ENCODE measurements at regions not wholly inside any gene's neighbourhood (a gene's known extent, or its start where the extent isn't known, plus 50 kb on each side); places are given as distances from the start of the nearest gene placed in this dataset.

DNA sequence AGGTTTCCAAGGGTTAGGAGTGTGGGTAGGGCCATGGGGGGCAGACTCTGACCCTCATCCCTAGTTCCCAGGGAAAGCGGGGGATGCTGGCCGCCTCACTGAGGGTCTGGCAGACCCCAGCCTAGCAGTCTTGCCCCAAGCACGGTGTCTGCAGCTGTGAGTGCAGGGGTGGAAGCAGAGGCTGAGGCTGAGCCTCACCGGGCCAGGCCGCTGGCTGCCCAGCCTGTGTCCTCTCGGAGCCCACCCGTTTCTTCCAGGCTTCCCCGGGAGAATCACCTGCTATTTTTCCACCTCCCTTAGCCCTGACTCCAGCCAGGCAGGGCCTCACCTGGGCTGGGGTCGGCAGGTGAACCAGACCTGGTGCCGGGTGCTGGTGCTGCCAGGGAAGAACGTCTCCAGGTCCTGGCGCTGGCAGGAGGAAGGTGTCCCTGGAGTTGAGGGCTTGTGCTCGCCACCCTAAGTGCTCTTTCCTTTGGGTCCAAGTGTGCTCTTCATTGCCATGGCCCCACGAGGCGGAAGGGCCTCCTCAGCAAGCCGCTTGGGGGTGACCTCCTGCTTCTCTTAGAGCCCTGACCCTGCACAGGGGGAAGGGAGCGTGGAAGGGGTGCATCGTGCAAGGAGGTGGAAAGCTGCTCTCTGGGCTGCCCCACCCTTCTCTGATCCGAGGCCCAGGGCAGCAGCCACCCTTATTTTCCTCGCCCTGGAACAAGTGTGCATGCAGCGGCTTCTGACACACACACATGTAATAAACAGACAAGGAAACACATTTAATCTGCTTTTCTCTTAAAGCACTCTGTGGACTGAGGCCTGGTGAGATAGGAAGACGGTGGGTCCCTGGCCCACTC lies 112.7 kb downstream of the FAM53A start:
- TF ChIP-seq CTCF (IDR thresholded peaks at IDR 0.05) (no peak), POLR2A (IDR thresholded peaks at IDR 0.05) (no peak)
- H3K9me3 ChIP-seq (replicated peaks in 1 of 3): no peaks in the 10 kb centered on the region
- 77 to 84% (median 82%) methylated on average over 10 to 22 of the region's 22 CpGs for WGBS, 4 donors
- H3K27me3 ChIP-seq: no peaks in the 10 kb centered on the region
- H3K4me3 ChIP-seq: no peak overlapping the region
- intact Hi-C loops (cut with DNase I): no loop called here
- H3K36me3 ChIP-seq (replicated peaks in 1 of 2): no peaks in the 10 kb centered on the region
- no peaks in the 10 kb centered on the region for H3K4me1 ChIP-seq (replicated peaks in 1 of 2)
- no peak for DNase-seq
- H3K27ac ChIP-seq: no peak overlapping the region

DNA sequence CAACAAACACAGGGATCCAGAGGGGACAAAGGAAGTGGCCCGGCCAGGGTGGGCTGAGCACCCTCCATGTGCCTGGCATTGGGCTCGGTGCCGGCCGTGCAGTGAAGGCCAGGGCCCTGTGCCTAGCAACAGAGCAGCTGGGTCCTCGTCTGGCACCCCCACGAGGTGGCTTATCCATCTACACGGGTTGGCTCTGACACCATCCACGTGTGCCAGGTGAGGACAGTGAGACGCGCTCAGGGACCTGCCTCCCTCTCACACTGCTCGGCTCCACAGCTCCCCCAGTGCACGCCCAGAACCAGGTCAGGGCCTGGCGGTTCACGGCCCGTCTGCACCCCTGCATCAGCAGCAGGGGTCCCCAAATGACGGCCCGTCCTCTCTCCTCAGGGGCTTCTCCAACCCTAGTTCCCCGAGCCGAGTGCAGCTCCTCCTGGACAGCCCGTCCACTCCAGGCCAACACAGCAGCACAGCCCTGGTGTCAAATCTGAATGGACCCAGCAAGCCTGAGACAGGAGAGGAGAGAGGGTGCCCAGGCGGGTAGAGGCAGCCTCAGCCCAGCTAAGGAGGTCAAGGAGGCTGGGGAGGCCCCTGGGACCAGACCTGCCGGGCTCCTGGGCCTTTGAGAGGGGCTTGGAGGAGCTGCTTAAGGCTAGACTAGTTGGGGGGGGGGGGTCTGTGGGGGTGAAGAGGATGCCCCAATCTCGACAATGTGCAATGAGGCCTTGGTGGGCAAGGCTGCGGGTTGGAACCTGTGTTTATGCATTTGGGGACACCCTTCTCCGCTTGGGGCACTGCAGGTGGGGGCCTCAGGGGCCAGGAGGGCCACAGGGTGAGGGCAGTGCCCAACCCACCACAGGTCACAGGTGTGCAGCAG lies 113.6 kb downstream of the FAM53A start:
- no peak for DNase-seq
- Histone ChIP-seq H3K36me3 (replicated peaks in 1 of 2) (no peaks in the 10 kb centered on the region), H3K27ac (no peak overlapping the region), H3K4me3 (no peak overlapping the region), H3K4me1 (replicated peaks in 1 of 2) (no peaks in the 10 kb centered on the region), H3K27me3 (peaks cover 6% of the 10 kb centered on the region), H3K9me3 (replicated peaks in 1 of 3) (no peaks in the 10 kb centered on the region)
- TF ChIP-seq CTCF (IDR thresholded peaks at IDR 0.05): no peak
- TF ChIP-seq POLR2A (IDR thresholded peaks at IDR 0.05): no peak
- 75 to 80% (median 77%) methylated on average over 12 to 25 of the region's 25 CpGs for WGBS, 4 donors
- intact Hi-C loops (cut with DNase I): no loop called here

GRCh38 chr4:1569461-1570151 lies 114.5 kb downstream of the FAM53A start:
- 67 to 72% (median 70%) methylated on average over 4 to 20 of the region's 20 CpGs for WGBS, 4 donors
- H3K36me3 ChIP-seq (replicated peaks in 1 of 2): no peaks in the 10 kb centered on the region
- no peak for DNase-seq
- intact Hi-C loops (cut with DNase I): no loop called here
- no peak overlapping the region for H3K4me3 ChIP-seq
- TF ChIP-seq CTCF (IDR thresholded peaks at IDR 0.05) (no peak), POLR2A (IDR thresholded peaks at IDR 0.05) (no peak)
- H3K9me3 ChIP-seq (replicated peaks in 1 of 3): no peaks in the 10 kb centered on the region
- peaks cover 15% of the 10 kb centered on the region for H3K27me3 ChIP-seq
- H3K27ac ChIP-seq: peak overlapping the region in 1 of 5 donors; percentile 66
- no peaks in the 10 kb centered on the region for H3K4me1 ChIP-seq (replicated peaks in 1 of 2)
